ENCODE measurements at regions not wholly inside any gene's neighbourhood (a gene's known extent, or its start where the extent isn't known, plus 50 kb on each side); places are given as distances from the start of the nearest gene placed in this dataset.

GRCh38 chr10:8230902-8231301 lies 176.4 kb downstream of the GATA3 start:
- no peaks in the 10 kb centered on the region for H3K4me1 ChIP-seq (ENCODE audit: control insufficient read depth, insufficient read depth, low read length)
- ATAC-seq (no peak), DNase-seq (no peak)
- H3K4me3 ChIP-seq (ENCODE audit: low read length) = no peak overlapping the region
- WGBS = 94% methylated on average over 1 of the region's 1 CpG
- H3K9me3 ChIP-seq (ENCODE audit: control insufficient read depth, low read length) = no peaks in the 10 kb centered on the region
- no peaks in the 10 kb centered on the region for H3K27me3 ChIP-seq (ENCODE audit: control insufficient read depth, insufficient read depth)
- intact Hi-C loops (cut with DNase I) = no loop called here
- H3K27ac ChIP-seq (ENCODE audit: low read length) = no peak overlapping the region

GRCh38 chr10:8233049-8233448 lies 178.6 kb downstream of the GATA3 start:
- ATAC-seq (no peak), DNase-seq (no peak)
- Histone ChIP-seq H3K4me3 (ENCODE audit: low read length) (no peak overlapping the region), H3K4me1 (ENCODE audit: control insufficient read depth, insufficient read depth, low read length) (no peaks in the 10 kb centered on the region), H3K9me3 (ENCODE audit: control insufficient read depth, low read length) (no peaks in the 10 kb centered on the region), H3K27ac (ENCODE audit: low read length) (no peak overlapping the region), H3K27me3 (ENCODE audit: control insufficient read depth, insufficient read depth) (no peaks in the 10 kb centered on the region)
- WGBS = 78% methylated on average over 3 of the region's 3 CpGs
- intact Hi-C loops (cut with DNase I) = no loop called here

GRCh38 chr10:8233832-8234259 lies 179.4 kb downstream of the GATA3 start:
- no peak for DNase-seq
- intact Hi-C loops (cut with DNase I) = no loop called here
- no peak for ATAC-seq
- no peak overlapping the region for H3K27ac ChIP-seq (ENCODE audit: low read length)
- 80% methylated on average over 7 of the region's 7 CpGs for WGBS
- H3K27me3 ChIP-seq (ENCODE audit: control insufficient read depth, insufficient read depth) = no peaks in the 10 kb centered on the region
- no peaks in the 10 kb centered on the region for H3K4me1 ChIP-seq (ENCODE audit: control insufficient read depth, insufficient read depth, low read length)
- H3K4me3 ChIP-seq (ENCODE audit: low read length) = no peak overlapping the region
- no peaks in the 10 kb centered on the region for H3K9me3 ChIP-seq (ENCODE audit: control insufficient read depth, low read length)

GRCh38 chr10:8235253-8236027 lies 181.0 kb downstream of the GATA3 start:
- Histone ChIP-seq H3K4me3 (ENCODE audit: low read length) (no peak overlapping the region), H3K4me1 (ENCODE audit: control insufficient read depth, insufficient read depth, low read length) (no peaks in the 10 kb centered on the region), H3K9me3 (ENCODE audit: control insufficient read depth, low read length) (no peaks in the 10 kb centered on the region), H3K27ac (ENCODE audit: low read length) (no peak overlapping the region), H3K27me3 (ENCODE audit: control insufficient read depth, insufficient read depth) (no peaks in the 10 kb centered on the region)
- 84% methylated on average over 25 of the region's 25 CpGs for WGBS
- DNase-seq (no peak), ATAC-seq (no peak)
- intact Hi-C loops (cut with DNase I) = no loop called here

GRCh38 chr10:8238986-8239385 lies 184.5 kb downstream of the GATA3 start:
- no peak overlapping the region for H3K27ac ChIP-seq (ENCODE audit: low read length)
- ATAC-seq (no peak), DNase-seq (no peak)
- H3K4me3 ChIP-seq (ENCODE audit: low read length) = no peak overlapping the region
- H3K27me3 ChIP-seq (ENCODE audit: control insufficient read depth, insufficient read depth) = no peaks in the 10 kb centered on the region
- WGBS = 43% methylated on average over 7 of the region's 7 CpGs
- H3K4me1 ChIP-seq (ENCODE audit: control insufficient read depth, insufficient read depth, low read length) = no peaks in the 10 kb centered on the region
- no peaks in the 10 kb centered on the region for H3K9me3 ChIP-seq (ENCODE audit: control insufficient read depth, low read length)
- intact Hi-C loops (cut with DNase I) = no loop called here

GRCh38 chr10:8240861-8241260 lies 186.4 kb downstream of the GATA3 start:
- no peak overlapping the region for H3K27ac ChIP-seq (ENCODE audit: low read length)
- intact Hi-C loops (cut with DNase I) = no loop called here
- ATAC-seq = no peak
- H3K9me3 ChIP-seq (ENCODE audit: control insufficient read depth, low read length) = no peaks in the 10 kb centered on the region
- H3K4me1 ChIP-seq (ENCODE audit: control insufficient read depth, insufficient read depth, low read length) = no peaks in the 10 kb centered on the region
- H3K4me3 ChIP-seq (ENCODE audit: low read length) = no peak overlapping the region
- no peak for DNase-seq
- WGBS = 63% methylated on average over 2 of the region's 2 CpGs
- no peaks in the 10 kb centered on the region for H3K27me3 ChIP-seq (ENCODE audit: control insufficient read depth, insufficient read depth)

GRCh38 chr10:8242295-8242872 lies 187.9 kb downstream of the GATA3 start:
- DNase-seq (no peak), ATAC-seq (no peak)
- Histone ChIP-seq H3K27ac (ENCODE audit: low read length) (no peak overlapping the region), H3K9me3 (ENCODE audit: control insufficient read depth, low read length) (no peaks in the 10 kb centered on the region), H3K27me3 (ENCODE audit: control insufficient read depth, insufficient read depth) (no peaks in the 10 kb centered on the region), H3K4me3 (ENCODE audit: low read length) (no peak overlapping the region), H3K4me1 (ENCODE audit: control insufficient read depth, insufficient read depth, low read length) (no peaks in the 10 kb centered on the region)
- intact Hi-C loops (cut with DNase I) = no loop called here
- WGBS = 85% methylated on average over 8 of the region's 8 CpGs

GRCh38 chr10:8245131-8245813 lies 190.8 kb downstream of the GATA3 start:
- intact Hi-C loops (cut with DNase I) = no loop called here
- H3K27me3 ChIP-seq (ENCODE audit: control insufficient read depth, insufficient read depth) = no peaks in the 10 kb centered on the region
- no peak for ATAC-seq
- DNase-seq = no peak
- no peak overlapping the region for H3K27ac ChIP-seq (ENCODE audit: low read length)
- 33% methylated on average over 8 of the region's 8 CpGs for WGBS
- H3K4me1 ChIP-seq (ENCODE audit: control insufficient read depth, insufficient read depth, low read length) = no peaks in the 10 kb centered on the region
- H3K4me3 ChIP-seq (ENCODE audit: low read length) = no peak overlapping the region
- H3K9me3 ChIP-seq (ENCODE audit: control insufficient read depth, low read length) = no peaks in the 10 kb centered on the region

GRCh38 chr10:8245814-8246142 lies 191.3 kb downstream of the GATA3 start:
- no peaks in the 10 kb centered on the region for H3K27me3 ChIP-seq (ENCODE audit: control insufficient read depth, insufficient read depth)
- no peaks in the 10 kb centered on the region for H3K4me1 ChIP-seq (ENCODE audit: control insufficient read depth, insufficient read depth, low read length)
- DNase-seq = no peak
- no peak overlapping the region for H3K27ac ChIP-seq (ENCODE audit: low read length)
- no peak overlapping the region for H3K4me3 ChIP-seq (ENCODE audit: low read length)
- intact Hi-C loops (cut with DNase I) = no loop called here
- no peaks in the 10 kb centered on the region for H3K9me3 ChIP-seq (ENCODE audit: control insufficient read depth, low read length)
- ATAC-seq = no peak
- 86% methylated on average over 3 of the region's 3 CpGs for WGBS

GRCh38 chr10:8246548-8246947 lies 192.1 kb downstream of the GATA3 start:
- no peak for DNase-seq
- H3K4me1 ChIP-seq (ENCODE audit: control insufficient read depth, insufficient read depth, low read length) = no peaks in the 10 kb centered on the region
- no peaks in the 10 kb centered on the region for H3K9me3 ChIP-seq (ENCODE audit: control insufficient read depth, low read length)
- no peak overlapping the region for H3K4me3 ChIP-seq (ENCODE audit: low read length)
- H3K27me3 ChIP-seq (ENCODE audit: control insufficient read depth, insufficient read depth) = no peaks in the 10 kb centered on the region
- no peak for ATAC-seq
- 85% methylated on average over 2 of the region's 2 CpGs for WGBS
- intact Hi-C loops (cut with DNase I) = no loop called here
- no peak overlapping the region for H3K27ac ChIP-seq (ENCODE audit: low read length)

- WGBS = 95% methylated on average over 2 of the region's 2 CpGs
- no peaks in the 10 kb centered on the region for H3K27me3 ChIP-seq (ENCODE audit: control insufficient read depth, insufficient read depth)
- intact Hi-C loops (cut with DNase I) = no loop called here
- no peak for ATAC-seq
- no peaks in the 10 kb centered on the region for H3K4me1 ChIP-seq (ENCODE audit: control insufficient read depth, insufficient read depth, low read length)
- no peak overlapping the region for H3K27ac ChIP-seq (ENCODE audit: low read length)
- no peak overlapping the region for H3K4me3 ChIP-seq (ENCODE audit: low read length)
- no peak for DNase-seq
- H3K9me3 ChIP-seq (ENCODE audit: control insufficient read depth, low read length) = no peaks in the 10 kb centered on the region
Measured at GRCh38 chr10:8247191-8247590, 192.7 kb downstream of the GATA3 start.

All from right cardiac atrium (tissue), 5 donors.